Activated CD4-positive, alpha-beta T cell treated with anti-CD3 and anti-CD28 coated beads, Interleukin-2, amount 50 U/mL, for 24 hours (primary cell): ENCODE measurements at regions not wholly inside any gene's neighbourhood (a gene's known extent, or its start where the extent isn't known, plus 50 kb on each side); places are given as distances from the start of the nearest gene placed in this dataset.
"Not testable (repeated sequence)": the region's sequence is repeated elsewhere in the genome, so short reads cannot be mapped to it uniquely, and the experiment has no call there.

Experiments used
- DNase-seq, 2 donors: peaks; one replicate each; pipeline ENCODE4 v3.0.0-alpha.2; 2020; ENCODE audit warnings: low read depth in 1 of 2, low spot score in 1 of 2

DNA sequence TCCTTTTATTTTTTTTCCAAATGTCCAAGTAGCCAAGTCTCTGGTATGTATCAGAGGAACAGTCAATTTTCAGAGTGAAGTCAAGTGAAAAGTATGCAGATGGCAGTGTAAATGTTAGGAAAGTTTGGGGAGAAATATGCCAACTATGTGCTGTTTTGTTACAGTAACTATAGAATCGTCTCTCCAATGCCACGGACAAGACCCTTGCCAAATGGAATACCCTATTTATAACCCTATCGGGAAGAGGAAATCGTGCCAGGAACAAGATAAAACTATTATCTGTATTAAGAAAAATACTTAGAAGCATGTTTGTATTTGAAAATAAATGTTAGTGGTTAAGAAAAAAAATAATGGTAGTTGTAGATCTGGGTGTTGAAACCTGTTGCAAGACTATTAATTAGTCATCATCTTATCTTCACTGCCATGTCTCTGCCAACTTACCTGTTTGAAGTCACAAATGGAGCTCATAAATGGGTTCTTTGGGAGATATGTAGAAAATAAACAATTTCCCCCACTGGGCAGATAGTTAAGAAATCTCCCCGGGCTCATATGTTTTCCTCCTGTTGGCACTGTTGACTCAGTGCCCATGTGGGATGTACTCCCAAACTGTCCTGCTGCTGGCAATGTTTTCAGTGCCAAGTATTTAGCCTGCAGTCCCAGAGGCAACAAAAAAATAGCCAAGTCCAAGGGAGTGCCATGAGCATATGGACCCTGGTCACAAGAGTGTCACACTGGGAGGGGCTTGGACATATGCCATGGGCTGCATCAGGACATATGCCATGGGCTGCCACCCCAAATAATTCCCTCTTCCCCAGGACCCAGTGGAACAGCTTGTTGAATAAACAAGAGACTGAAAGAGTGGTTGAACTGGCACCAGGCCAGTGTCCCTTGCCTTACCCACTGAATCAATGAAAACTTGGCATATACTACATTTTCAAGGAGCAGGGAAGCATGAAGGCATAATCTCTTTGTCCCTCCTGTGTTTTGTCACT is 366.9 kb downstream of the OSR1 start:
- DNase-seq = no peak

DNA sequence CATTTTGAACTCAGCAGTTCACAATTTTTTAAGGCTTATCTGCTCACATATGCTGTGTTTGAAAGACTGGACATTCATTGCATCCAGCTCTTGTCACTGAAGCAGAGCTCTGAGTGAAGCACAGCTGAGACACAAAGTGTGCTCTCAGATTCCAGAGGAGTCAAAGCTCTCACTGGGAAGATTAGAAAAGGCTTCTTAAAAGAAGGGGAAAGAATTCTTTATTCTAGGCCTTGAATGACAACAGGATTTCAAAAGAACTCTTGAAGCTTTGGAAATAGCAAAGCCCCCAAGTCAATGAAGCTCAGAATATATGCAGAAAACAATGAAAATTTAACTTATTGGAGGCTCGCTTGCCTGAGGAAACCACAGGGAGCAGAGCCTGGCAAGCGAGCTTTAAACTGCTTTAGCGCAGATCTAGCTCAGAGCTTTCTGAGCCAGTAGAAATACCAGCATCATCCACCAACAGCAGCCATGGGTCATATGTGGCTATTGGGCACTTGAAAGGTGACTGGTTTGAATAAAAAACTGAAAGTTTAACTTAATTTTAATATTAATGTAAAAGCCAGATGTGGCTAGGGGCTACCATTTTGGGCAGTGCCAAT is 369.7 kb downstream of the OSR1 start:
- DNase-seq = no peak

DNA sequence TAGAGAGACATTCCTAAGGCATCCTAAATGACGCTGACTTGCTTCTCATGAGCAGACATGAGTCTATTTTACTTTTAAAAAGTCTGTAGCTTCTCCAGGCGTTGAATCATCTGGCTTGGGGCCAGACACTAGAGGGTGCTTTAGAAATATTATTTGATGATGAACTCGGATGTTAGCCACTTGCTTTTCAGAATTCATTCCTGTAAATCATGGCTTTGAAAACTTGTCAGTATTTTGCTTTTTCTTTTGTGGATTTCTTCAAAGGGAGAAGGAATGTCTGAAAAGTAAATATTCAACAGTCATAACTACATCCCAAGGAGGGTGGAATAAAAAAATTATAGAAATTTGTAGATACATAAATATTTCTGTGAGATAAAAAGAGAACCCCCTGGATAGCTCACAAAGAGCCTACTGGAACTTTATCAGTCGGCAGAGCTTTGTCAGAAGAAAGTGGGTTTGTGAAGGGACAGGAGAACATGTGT is 370.8 kb downstream of the OSR1 start:
- DNase-seq = no peak

DNA sequence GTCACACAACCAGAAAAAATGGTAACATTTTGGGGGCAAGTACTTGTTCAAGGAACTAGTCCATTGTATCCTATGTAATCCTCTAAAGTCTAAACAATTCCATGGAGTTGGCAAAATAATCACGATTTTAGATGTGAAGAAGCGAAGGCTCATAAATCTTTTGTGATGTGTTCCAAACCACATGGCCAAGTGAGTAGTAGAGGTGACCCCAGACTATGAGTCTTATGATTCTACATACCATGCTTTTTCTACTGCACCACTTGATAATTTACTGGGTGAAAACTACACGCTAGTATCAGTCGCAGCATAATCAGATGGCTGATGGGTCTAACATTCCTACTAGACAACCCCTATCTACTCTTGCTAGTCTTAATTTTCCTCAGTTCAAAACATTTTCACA is 371.4 kb downstream of the OSR1 start:
- DNase-seq = no peak

DNA sequence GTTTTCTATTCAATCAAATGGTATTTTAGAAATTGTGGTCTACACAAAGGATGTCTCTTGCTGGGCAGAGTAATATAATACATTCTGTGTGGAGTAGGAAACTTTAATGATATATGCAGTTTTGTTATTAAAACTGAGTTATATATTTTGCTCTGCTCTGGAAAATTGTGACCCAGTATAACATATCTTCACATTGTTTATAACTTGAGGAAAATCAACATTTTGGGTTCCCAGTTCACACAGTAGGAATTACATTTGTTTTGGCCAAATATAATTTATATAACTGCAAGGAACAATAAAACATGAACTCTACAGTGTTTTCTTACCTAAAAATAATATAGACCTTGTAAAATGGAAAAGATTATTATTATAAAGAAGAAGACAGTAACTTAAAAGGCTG is 372.4 kb downstream of the OSR1 start:
- DNase-seq = no peak

DNA sequence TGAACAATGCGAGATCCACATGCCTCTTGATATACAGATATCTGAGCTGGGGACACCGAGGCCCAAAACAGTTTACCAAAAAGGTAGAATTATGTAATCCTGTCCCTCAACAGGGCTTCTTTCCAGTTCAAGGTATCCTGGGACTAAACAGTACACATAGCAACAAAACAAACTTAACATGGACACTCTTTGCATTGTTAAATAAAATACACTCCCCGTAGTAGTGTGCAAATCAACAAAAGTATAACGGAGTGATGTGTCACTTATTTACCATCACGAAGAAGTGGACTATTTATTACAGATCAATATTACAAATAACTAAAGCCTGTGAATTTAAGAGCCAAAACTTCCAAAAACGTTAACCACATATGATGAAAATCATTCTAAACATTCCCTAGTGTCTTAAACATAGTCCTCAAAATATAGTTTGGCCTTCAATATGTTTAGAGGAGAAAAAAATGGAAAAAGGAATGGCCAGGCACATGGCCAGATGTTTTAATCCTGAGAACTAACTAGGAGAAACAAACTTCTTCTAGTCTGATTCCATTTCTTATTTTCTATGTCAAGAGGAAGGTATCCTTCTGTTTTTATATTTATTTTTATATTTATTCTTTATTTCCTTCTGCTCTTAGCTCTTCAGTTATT is 377.5 kb downstream of the OSR1 start:
- DNase-seq = no peak

DNA sequence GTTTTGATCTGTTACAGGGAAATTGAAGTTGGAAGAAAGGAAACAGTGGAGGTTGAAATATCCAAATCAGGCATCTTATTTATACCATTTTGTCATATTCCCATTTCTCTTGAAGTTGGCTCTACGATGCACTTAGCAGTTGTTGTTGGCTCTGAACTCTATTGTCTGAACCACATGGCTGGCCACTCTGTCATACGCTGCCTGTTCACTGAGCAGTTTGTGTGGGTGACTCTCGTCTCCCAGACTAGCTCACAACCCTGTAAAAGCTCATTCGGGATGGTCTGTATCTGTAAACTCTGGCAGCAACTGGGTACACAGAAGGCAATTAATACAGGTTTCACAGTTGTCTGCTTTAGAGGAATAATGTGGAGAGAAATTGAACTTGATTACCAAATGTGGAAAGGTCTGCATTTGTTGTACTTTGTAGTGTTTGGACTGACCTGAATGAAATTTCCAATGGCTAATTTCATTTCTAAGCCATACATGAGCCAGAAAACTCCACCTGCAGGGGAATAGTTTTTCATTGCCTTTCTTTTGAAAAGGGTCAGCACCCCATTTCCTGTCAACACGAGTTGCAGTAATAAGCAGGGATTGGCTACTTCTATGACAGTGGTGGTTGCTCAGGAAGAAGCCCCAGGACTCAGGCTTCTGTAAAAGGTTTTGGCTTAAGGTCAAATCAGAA is 378.2 kb downstream of the OSR1 start:
- DNase-seq = no peak

DNA sequence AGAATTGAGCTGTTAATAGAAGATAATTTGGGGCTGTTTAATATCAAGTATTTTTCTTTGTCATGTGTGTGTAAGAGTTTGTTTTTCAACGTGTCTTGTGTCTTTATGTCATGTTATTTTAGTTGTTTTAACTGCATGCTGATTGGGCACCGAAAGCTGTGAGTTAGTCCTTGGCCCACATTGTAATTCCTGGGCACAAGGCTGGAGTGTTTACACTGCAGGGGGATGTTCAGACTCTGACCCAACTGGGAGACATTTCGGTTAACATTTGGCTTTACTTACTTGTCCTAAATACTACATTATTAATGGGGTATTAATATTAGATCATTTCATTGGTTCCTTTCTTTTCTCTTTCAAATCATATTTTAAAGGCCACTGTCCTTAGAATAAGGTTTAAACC is 381.0 kb downstream of the OSR1 start:
- no peak for DNase-seq

DNA sequence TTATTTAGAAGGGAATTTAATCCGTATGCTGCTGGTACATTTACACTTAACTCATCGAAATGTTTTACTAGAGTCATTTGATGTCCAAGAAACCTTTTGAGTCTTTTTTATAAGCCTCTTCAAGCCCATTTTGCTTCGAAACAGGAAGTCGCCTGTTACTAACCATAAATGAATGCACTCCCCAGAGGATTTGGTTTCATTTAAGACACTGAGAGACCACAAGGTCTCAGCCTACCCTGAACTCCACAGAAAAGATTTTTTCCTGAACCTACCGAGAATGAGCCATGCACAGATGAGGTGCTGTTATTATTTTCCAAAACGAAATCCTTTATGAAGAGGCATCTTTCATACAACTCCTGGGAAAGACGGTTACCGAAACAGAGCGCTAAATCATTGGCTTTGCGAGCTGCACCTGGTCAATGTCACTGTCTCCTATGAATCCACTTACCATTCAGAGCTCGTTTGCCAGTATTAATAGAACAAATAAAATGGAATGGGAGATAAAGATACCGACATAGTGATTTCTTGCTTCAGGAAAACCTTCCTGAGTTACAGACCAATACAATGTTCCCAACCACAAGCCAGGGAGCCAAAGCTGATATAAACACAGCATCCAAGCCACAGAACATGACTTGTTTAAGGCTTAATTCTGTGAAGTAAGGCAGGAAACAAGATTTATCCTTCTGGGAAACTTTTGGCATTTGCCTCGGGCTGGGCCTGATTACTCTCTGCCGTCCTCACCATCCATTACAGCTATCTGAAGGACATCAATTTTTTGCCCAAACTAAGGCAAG is 382.1 kb downstream of the OSR1 start:
- no peak for DNase-seq

DNA sequence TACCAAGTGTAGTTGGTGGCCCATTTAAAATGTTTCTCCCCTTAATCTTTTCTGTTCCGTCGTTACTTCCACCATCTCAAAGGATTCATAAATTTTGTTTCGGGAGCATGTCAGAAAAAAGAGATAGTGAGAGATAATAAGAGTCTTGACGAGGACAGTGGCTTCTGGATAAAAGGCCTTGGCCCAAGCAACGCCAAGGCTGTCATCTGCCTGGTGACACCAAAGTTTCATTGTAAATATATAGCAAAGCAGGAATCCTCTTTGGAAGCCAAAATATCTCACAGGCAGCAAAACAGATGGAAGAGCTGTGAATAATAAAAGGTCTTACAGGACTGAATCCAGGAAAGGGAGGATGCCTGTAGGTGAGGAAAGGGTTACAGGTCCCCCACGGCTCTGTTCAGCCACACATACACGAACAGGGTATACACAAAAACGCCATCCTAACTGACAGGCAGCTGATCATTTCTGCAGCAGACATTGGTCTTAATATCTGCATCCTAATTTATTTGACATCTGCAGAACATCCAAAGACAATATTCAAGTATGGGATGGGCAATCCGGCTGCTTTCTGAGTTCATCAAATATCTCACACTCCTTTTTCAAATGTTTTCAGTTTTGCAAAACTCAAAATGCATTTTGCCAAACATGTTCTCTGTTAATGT is 382.8 kb downstream of the OSR1 start:
- no peak for DNase-seq

DNA sequence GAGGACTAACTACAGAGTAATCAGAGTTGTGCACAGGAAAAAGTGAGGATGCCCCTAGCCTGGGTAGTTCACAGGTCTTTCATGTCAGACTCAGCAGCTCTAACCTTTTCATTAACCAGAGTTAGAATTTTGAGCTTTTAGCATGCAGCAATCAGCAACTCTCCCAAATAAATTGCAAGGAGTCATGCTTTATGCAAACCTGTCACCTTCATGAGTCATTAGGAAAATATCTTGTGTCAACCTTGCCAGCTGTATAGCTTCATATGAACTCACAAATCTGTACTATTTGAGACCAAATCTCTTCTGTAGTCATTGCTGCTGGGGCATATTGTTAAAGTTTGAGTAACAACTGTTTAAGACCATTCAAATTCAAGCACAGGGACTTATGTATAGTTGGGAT is 382.3 kb upstream of the NT5C1B start:
- no peak for DNase-seq

DNA sequence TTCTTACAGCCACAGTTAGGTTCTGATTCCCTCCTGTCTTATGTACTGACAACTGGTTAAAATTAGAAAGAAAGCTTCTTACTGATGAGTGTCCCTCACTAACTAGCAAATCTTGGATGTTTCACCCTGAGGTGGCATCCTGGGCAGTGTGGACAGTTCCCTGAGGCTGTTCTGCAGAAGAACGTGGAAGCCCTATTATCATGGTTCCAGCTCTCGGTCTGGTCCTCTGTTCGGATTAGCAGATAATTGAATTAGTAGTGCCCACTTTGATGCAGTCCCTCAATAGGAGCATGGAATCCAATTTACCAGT is 381.7 kb upstream of the NT5C1B start:
- DNase-seq = no peak

DNA sequence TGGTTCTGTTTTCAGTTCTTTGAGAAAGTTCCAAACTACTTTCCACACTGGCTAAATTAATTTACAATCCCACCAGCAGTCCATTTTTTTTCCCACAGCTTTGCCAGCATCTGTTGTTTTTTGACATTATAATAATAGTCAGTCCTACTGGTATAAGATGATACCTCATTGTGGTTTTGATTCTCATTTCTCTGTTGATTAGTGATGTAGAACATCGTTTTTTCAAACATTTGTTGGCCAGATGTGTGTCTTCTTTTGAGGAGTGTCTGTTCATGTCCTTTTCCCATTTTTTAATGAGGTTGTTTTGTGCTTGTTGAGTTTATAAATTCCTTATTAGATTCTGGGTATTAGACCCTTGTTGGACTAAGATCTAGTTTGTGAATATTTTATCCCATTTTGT is 376.8 kb upstream of the NT5C1B start:
- DNase-seq = no peak

DNA sequence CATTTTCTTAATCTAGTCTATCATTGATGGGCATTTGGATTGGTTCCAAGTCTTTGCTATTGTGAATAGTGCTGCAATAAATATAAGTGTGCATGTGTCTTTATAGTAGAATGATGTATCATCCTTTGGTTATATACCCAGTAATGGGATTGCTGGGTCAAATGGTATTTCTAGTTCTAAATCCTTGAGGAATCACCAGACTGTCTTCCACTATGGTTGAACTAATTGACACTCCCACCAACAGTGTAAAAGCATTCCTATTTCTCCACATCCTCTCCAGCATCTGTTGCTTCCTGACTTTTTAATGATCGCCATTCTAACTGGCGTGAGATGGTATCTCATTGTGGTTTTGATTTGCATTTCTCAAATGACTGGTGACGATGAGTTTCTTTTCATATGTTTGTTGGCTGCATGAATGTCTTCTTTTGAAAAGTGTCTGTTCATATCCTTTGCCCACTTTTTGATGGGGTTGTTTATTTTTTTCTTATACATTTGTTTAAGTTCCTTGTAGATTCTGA is 374.4 kb upstream of the NT5C1B start:
- not testable (repeated sequence) for DNase-seq

DNA sequence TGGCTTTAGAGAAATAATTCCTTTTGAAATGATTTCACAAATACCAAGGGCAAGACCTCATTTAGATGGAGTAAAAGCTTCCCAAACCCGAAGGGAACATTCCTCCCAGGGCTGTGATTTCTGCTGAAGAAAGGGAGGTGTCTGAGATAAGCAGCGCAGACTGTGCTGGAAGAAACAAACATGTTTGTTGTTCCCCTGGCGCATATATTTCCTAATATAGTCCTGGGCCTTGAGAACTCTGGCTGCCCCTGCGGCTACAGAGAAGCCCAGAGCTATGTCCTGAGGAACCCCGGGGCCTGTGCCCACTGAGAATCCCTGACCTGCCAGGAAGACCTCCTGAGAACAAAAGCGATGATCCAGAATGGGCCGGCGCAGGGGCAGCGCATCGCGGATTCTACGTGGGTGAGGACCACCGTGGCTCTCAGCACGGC is 372.6 kb upstream of the NT5C1B start:
- no peak for DNase-seq

DNA sequence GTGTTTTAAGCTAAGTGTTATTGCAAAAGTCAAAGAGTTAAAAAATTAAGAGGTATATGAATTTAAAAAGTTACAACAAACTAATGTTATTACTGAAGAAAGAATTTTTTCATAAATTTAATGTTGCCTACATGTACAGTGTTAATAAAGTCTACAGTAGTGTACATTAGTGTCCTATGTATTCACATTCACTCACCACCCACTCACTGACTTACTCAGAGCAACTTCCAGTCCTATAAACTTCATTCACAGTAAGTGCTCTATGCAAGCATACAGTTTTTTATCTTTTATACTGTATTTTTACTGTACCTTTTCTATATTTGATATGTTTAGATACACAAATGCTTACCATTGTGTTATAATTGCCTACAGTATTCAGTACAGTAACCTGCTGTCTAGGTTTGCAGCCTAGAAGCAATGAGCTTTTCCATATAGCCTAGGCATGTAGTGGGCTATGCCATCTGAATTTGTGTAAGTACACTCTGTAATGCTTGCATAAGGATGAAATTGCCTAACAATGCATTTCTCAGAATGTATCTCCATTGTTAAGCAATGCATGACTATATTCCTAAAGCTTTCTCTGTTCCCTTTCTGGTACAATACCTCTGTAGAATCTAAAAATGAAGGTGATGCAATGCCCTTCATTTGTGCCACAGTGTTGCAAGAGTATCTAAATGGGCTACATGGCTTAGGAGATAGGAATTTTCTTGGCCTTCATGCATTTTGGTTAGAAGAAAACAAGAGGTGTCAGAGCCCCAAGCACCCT is 370.8 kb upstream of the NT5C1B start:
- DNase-seq = no peak

DNA sequence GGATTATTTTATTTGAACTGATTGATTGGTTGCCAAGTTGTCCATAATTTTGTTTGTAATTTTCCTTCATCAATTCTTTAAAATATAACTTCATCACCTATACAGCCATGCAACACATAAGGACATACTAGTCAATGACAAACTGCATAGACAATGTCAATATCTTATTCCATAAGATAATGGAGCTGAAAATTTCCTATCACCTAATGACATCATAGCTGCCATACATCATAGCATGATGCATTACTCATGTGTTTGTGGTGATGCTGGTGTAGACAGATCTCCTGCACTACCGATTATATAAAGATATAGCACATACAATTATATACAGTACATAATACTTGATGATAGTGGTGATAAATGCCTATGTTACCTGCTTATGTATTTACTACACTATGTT is 369.8 kb upstream of the NT5C1B start:
- no peak for DNase-seq

DNA sequence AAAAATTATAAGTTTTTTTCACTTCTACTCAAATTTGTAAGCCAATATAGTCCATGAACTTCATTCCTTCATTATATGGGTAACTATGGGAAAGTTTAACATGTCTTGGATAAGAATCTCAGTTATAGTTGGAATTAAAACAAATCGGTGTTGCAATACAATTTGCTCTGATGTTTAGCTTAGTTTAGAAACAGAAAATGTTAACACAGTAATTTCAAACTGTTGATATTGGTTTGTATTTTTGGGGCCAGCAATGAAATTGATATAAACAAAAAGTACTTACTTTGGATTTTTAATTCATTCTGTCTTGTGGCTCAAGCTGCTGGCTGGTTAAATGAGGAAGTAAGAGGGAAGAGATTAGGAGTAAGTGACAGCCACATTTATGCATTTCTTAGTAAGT is 368.5 kb upstream of the NT5C1B start:
- DNase-seq = no peak

DNA sequence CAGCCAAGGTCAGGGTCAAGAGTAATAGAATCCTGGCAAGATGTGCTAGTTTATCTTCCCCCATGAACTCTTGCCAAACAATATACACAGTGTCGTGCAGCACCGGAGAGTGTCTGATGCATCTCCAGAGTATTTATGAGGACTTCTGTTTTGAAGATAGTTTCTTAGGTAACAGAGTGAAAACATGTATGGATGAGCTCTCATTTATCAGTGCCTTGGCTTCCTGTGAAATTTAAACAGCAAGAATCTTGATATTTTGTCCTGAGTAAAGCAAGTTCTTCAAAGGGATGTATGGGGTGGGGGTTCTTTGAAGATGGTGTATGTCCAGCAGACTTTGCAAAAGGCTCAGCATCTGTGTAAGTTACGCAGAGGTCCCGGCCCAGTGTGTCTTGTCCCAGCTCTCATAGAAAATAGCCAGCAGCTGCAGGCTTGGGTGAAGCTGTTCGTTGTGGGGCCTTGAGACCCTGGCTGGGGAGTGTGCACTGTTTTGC is 361.0 kb upstream of the NT5C1B start:
- no peak for DNase-seq
